K562 (cell line): ENCODE measurements at regions not wholly inside any gene's neighbourhood (a gene's known extent, or its start where the extent isn't known, plus 50 kb on each side); places are given as distances from the start of the nearest gene placed in this dataset.

Source experiments
- CHD4 ChIP-seq: fragments of 200-600 bp; sonication (generic); IDR thresholded peaks from 3 replicates; pipeline ENCODE4 v1.6.1; 2012; ENCODE audit warnings: low read depth, mild to moderate bottlenecking, mixed read lengths, low read length, inconsistent platforms; ENCODE audit not compliant: insufficient read depth, insufficient replicate concordance, poor library complexity, severe bottlenecking
- DLX4 ChIP-seq: fragments of 250-450 bp; sonication (Bioruptor Pico); IDR thresholded peaks from 2 replicates; pipeline ENCODE4 v1.6.1; 2021; ENCODE audit warnings: mild to moderate bottlenecking
- FOXO4 ChIP-seq: fragments of 450-650 bp; formaldehyde crosslinking; IDR thresholded peaks from 2 replicates; pipeline ENCODE4 v1.4.0; 2020; ENCODE audit warnings: mild to moderate bottlenecking, moderate library complexity
- HNRNPH1 ChIP-seq: fragments of 200-400 bp; formaldehyde crosslinking; optimal IDR thresholded peaks from 2 replicates; pipeline ENCODE3; 2017; ENCODE audit warnings: low read depth, mild to moderate bottlenecking, low read length, moderate library complexity
- JUND ChIP-seq, 2 experiments: IDR thresholded peaks; 2 replicates in 1 of 2; 3 replicates in 1 of 2; pipeline ENCODE4 v1.6.1; 2011; ENCODE audit warnings: borderline replicate concordance in 2 of 2, low read depth in 2 of 2, low read length in 2 of 2, improper control_type of control experiment in 1 of 2, missing biosample characterization in 1 of 2, missing genetic modification characterization in 1 of 2, missing genetic modification reagents in 1 of 2
- MNT ChIP-seq, 2 experiments: fragments of 450-650 bp; conservative IDR thresholded peaks; 2 replicates each; pipeline ENCODE4 v1.6.1; 2017; ENCODE audit warnings: mild to moderate bottlenecking in 2 of 2, moderate library complexity in 2 of 2
- RUNX1 ChIP-seq: sonication (generic); IDR thresholded peaks from 2 replicates; pipeline ENCODE4 v1.6.1; 2016; ENCODE audit warnings: antibody characterized with exemption, low read depth
- ZNF280A ChIP-seq: fragments of 450-650 bp; IDR thresholded peaks from 2 replicates; pipeline ENCODE4 v1.6.1; 2018; ENCODE audit warnings: mild to moderate bottlenecking, low read depth; ENCODE audit not compliant: partially characterized antibody
- ZNF318 ChIP-seq, 2 experiments: fragments of 450-650 bp; IDR thresholded peaks; 2 replicates each; pipeline ENCODE4 v1.6.1; 2016; ENCODE audit warnings: mild to moderate bottlenecking in 2 of 2, borderline replicate concordance in 1 of 2, low read depth in 1 of 2, moderate library complexity in 1 of 2

- TF ChIP-seq ZNF318 (IDR thresholded peaks at IDR 0.05; ENCODE audit: borderline replicate concordance in 1 of 2, low read depth in 1 of 2) (no peak), MNT (conservative IDR thresholded peaks at IDR 0.05) (no peak), CHD4 (no peak), HNRNPH1 (no peak), RUNX1 (no peak), JUND (IDR thresholded peaks at IDR 0.05; ENCODE audit: borderline replicate concordance, low read depth, low read length) (no peak), JUND (tag; IDR thresholded peaks at IDR 0.05; ENCODE audit: borderline replicate concordance, low read depth, low read length) (no peak), FOXO4 (CRISPR knock-in tag) (no peak), DLX4 (no peak), ZNF280A (no peak)
Observed at GRCh38 chr2:146659976-146660375, 1184.9 kb upstream of the ACVR2A start (continued).
